ENCODE measurements at regions not wholly inside any gene's neighbourhood (a gene's known extent, or its start where the extent isn't known, plus 50 kb on each side); places are given as distances from the start of the nearest gene placed in this dataset.

DNA sequence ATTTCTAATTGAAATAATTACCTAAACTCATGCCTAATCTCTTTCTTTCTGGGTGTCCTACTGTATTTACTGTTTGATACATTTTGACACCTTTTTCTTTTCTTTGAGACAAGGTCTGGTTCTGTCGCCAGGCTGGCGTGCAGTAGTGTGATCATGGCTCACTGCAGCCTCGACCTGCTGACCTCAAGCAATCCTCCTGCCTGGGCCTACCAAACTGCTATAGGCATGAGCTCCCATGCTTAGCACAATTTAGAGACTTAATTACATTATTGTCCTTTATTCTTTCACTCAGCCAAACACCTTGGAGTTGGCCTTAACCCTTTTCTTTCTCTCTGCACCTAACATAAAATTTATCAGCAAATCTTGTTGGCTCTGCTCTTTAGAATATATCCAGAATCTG is 139.8 kb upstream of the KIF26B start:
- Histone ChIP-seq H3K79me2 (ENCODE audit: low read depth) (no peaks in the 10 kb centered on the region), H4K20me1 (ENCODE audit: low read depth) (no peaks in the 10 kb centered on the region), H3K27me3 (no peaks in the 10 kb centered on the region), H3K36me3 (no peaks in the 10 kb centered on the region), H3K4me1 (no peaks in the 10 kb centered on the region), H3K27ac (no peak overlapping the region), H3K9ac (no peak overlapping the region), H3K9me3 (ENCODE audit: low read depth) (no peaks in the 10 kb centered on the region), H3F3A (ENCODE audit: low read depth) (no peaks in the 10 kb centered on the region), H3K4me2 (no peak overlapping the region), H2AFZ (replicated peaks) (no peak overlapping the region), H3K4me3 (no peak overlapping the region)
- no peak for DNase-seq (ENCODE audit: low spot score)
- Mint-ChIP-seq H3K4me3 (no peak overlapping the region), H3K9me3 (no peaks in the 10 kb centered on the region), H3K36me3 (peaks cover 4% of the 10 kb centered on the region), H3K27ac (no peak overlapping the region), H3K4me1 (peaks cover 18% of the 10 kb centered on the region), H3K27me3 (ENCODE audit: insufficient read depth, low read depth) (no peaks in the 10 kb centered on the region)
- no peak for TF ChIP-seq EZH2 (IDR thresholded peaks at IDR 0.05)
- TF ChIP-seq EZH2phosphoT487 (IDR thresholded peaks at IDR 0.05), result no peak

DNA sequence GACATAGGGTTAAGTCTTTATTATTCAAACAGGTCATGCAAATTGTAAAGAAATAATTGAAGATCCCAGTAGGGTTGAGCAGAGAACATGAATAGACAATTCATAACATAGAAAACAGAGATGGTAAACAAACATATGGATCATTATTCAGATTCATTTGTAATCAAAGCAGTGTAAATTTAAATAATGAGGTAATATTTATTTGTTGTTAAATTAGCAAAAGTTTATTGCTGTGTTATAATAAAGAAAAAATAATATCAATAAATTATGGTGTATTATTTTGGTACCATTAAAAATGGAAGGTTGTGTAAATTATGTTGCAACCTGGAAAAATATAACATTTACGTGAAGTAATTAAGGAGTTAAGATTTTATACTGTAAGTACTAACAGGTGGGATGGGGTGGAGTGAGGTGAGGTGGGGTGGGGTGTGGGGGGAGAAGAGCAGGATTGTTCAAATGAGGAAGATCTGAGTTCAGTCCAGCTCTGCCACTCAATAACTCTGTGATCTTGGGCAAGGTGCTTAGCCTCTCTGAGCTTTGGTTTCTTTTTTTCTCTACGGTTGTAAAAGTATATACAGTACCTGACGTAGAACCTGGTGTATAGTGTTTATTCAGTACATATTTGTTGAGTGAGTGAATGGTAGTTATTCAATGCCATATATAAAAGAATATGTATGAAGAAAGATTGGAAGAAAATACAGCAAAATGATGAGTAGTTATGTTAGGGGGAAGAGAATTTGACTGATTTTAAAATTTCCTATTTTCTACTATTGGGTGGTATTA is 140.3 kb upstream of the KIF26B start:
- peaks cover 5% of the 10 kb centered on the region for H3K36me3 Mint-ChIP-seq
- no peaks in the 10 kb centered on the region for H4K20me1 ChIP-seq (ENCODE audit: low read depth)
- DNase-seq (ENCODE audit: low spot score), result no peak
- H3K4me3 Mint-ChIP-seq, result no peak overlapping the region
- TF ChIP-seq, protein P1, sequence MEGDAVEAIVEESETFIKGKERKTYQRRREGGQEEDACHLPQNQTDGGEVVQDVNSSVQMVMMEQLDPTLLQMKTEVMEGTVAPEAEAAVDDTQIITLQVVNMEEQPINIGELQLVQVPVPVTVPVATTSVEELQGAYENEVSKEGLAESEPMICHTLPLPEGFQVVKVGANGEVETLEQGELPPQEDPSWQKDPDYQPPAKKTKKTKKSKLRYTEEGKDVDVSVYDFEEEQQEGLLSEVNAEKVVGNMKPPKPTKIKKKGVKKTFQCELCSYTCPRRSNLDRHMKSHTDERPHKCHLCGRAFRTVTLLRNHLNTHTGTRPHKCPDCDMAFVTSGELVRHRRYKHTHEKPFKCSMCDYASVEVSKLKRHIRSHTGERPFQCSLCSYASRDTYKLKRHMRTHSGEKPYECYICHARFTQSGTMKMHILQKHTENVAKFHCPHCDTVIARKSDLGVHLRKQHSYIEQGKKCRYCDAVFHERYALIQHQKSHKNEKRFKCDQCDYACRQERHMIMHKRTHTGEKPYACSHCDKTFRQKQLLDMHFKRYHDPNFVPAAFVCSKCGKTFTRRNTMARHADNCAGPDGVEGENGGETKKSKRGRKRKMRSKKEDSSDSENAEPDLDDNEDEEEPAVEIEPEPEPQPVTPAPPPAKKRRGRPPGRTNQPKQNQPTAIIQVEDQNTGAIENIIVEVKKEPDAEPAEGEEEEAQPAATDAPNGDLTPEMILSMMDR (IDR thresholded peaks at IDR 0.05), result no peak
- TF ChIP-seq EZH2phosphoT487 (IDR thresholded peaks at IDR 0.05), result no peak
- no peak for TF ChIP-seq EZH2 (IDR thresholded peaks at IDR 0.05)
- no peaks in the 10 kb centered on the region for H3K27me3 ChIP-seq
- no peak overlapping the region for H3K27ac Mint-ChIP-seq
- H3K27ac ChIP-seq, result no peak overlapping the region
- H2AFZ ChIP-seq (replicated peaks), result no peak overlapping the region
- H3K4me2 ChIP-seq, result no peak overlapping the region
- H3K9me3 Mint-ChIP-seq, result no peaks in the 10 kb centered on the region
- H3K27me3 Mint-ChIP-seq (ENCODE audit: insufficient read depth, low read depth), result no peaks in the 10 kb centered on the region
- H3K36me3 ChIP-seq, result no peaks in the 10 kb centered on the region
- H3K79me2 ChIP-seq (ENCODE audit: low read depth), result no peaks in the 10 kb centered on the region
- no peak overlapping the region for H3K9ac ChIP-seq
- H3K4me3 ChIP-seq, result no peak overlapping the region
- H3F3A ChIP-seq (ENCODE audit: low read depth), result no peaks in the 10 kb centered on the region
- H3K4me1 ChIP-seq, result no peaks in the 10 kb centered on the region
- H3K4me1 Mint-ChIP-seq, result peaks cover 18% of the 10 kb centered on the region
- H3K9me3 ChIP-seq (ENCODE audit: low read depth), result no peaks in the 10 kb centered on the region

DNA sequence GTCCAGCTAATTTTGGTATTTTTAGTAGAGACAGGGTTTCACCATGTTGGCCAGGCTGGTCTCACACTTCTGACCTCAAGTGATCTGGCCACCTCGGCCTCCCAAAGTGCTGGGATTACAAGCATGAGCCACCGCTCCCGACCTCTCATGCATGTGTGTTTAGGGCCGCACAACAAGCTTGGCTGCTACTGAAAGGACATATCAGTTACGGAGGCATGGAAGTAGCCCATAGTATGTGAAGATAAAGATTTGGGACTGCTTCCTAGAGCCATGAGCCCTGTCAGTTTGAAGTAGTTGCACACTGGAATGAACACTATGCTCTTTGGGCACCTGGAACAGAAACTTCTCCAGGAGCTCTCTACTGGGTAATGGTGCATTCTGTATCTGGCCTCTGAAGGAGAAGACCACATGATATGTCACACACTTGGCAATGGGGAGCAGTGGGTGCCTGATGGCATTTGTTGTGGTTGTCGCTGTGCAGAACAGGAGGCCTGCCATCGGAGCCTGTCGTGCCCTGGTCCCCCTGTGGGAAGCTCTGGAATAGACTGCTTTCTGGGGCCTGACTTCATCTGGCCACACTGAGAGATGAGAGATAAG is 144.7 kb upstream of the KIF26B start:
- Histone ChIP-seq H3K36me3 (no peaks in the 10 kb centered on the region), H3F3A (ENCODE audit: low read depth) (no peaks in the 10 kb centered on the region), H2AFZ (replicated peaks) (no peak overlapping the region), H3K4me3 (no peak overlapping the region), H3K9me3 (ENCODE audit: low read depth) (no peaks in the 10 kb centered on the region), H3K4me2 (no peak overlapping the region), H3K4me1 (no peaks in the 10 kb centered on the region), H3K27me3 (no peaks in the 10 kb centered on the region), H4K20me1 (ENCODE audit: low read depth) (no peaks in the 10 kb centered on the region), H3K9ac (no peak overlapping the region), H3K79me2 (ENCODE audit: low read depth) (no peaks in the 10 kb centered on the region), H3K27ac (no peak overlapping the region)
- Mint-ChIP-seq H3K4me1 (peaks cover 5% of the 10 kb centered on the region), H3K27ac (no peak overlapping the region), H3K27me3 (ENCODE audit: insufficient read depth, low read depth) (no peaks in the 10 kb centered on the region), H3K36me3 (peaks cover 5% of the 10 kb centered on the region), H3K9me3 (no peaks in the 10 kb centered on the region), H3K4me3 (no peak overlapping the region)
- TF ChIP-seq EZH2phosphoT487 (IDR thresholded peaks at IDR 0.05) (no peak), EZH2 (IDR thresholded peaks at IDR 0.05) (no peak)
- TF ChIP-seq, protein P1 (IDR thresholded peaks at IDR 0.05), result no peak
- no peak for DNase-seq (ENCODE audit: low spot score)

DNA sequence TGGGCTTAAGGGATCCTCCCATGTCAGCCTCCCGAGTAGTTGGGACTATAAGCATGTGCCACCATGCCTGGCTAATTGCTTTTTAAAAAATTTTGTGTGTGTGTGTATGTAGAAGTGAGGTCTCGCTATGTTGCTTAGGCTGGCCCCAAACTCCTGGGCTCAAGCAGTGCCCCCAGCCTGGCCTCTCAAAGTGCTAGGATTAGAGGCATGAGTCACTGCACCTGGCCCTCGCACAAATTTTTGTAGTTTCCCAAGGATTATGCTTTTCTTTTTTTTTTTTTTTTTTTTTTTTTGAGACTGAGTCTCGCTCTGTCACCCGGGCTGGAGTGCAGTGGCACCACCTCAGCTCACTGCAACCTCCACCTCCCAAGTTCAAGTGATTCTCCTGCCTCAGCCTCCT is 144.4 kb upstream of the HNRNPU start:
- Histone ChIP-seq H3K9me3 (ENCODE audit: low read depth) (no peaks in the 10 kb centered on the region), H3K27me3 (no peaks in the 10 kb centered on the region), H3K4me3 (no peak overlapping the region), H3K4me1 (no peaks in the 10 kb centered on the region), H3K4me2 (no peak overlapping the region), H4K20me1 (ENCODE audit: low read depth) (no peaks in the 10 kb centered on the region), H3K36me3 (no peaks in the 10 kb centered on the region), H3K27ac (no peak overlapping the region), H3K79me2 (ENCODE audit: low read depth) (no peaks in the 10 kb centered on the region), H3K9ac (no peak overlapping the region), H3F3A (ENCODE audit: low read depth) (no peaks in the 10 kb centered on the region), H2AFZ (replicated peaks) (no peak overlapping the region)
- Mint-ChIP-seq H3K4me1 (peaks cover 3% of the 10 kb centered on the region), H3K4me3 (no peak overlapping the region), H3K36me3 (peaks cover 5% of the 10 kb centered on the region), H3K27ac (no peak overlapping the region), H3K27me3 (ENCODE audit: insufficient read depth, low read depth) (no peaks in the 10 kb centered on the region), H3K9me3 (no peaks in the 10 kb centered on the region)
- no peak for DNase-seq (ENCODE audit: low spot score)
- TF ChIP-seq, protein P1 (IDR thresholded peaks at IDR 0.05), result no peak
- TF ChIP-seq EZH2 (IDR thresholded peaks at IDR 0.05) (no peak), EZH2phosphoT487 (IDR thresholded peaks at IDR 0.05) (no peak)
